ENCODE measurements at regions not wholly inside any gene's neighbourhood (a gene's known extent, or its start where the extent isn't known, plus 50 kb on each side); places are given as distances from the start of the nearest gene placed in this dataset.

DNA sequence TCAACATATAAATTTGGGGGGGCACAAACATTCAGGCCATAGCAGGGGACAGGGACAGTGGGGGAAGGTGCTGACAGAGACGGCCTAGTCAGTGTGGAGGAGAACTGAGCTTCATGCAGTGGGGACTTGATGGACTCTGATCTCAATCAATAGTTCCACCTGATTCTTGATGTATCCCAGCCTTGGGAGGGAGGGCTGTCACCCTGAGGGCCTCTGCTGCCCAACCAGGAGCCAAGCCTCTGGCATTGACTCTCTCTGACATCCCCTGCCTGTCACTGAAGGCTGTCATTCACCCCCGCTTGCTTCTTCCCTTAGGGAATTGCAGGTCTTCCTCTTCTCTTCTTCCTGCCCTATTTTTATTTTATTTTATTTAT, 180.6 kb upstream of the TAB2 start:
- Histone ChIP-seq H3K9me3 (no peaks in the 10 kb centered on the region), H3K27ac (no peak overlapping the region), H3K27me3 (no peaks in the 10 kb centered on the region), H3K4me3 (no peak overlapping the region), H3K36me3 (no peaks in the 10 kb centered on the region), H3K4me1 (peaks cover 0 to 4% (median 0%) of the 10 kb centered on the region in 4 donors)
- TF ChIP-seq POLR2AphosphoS5 (IDR thresholded peaks at IDR 0.05) (no peak), POLR2A (IDR thresholded peaks at IDR 0.05) (no peak), EP300 (IDR thresholded peaks at IDR 0.05) (no peak)
- TF ChIP-seq, protein P1, sequence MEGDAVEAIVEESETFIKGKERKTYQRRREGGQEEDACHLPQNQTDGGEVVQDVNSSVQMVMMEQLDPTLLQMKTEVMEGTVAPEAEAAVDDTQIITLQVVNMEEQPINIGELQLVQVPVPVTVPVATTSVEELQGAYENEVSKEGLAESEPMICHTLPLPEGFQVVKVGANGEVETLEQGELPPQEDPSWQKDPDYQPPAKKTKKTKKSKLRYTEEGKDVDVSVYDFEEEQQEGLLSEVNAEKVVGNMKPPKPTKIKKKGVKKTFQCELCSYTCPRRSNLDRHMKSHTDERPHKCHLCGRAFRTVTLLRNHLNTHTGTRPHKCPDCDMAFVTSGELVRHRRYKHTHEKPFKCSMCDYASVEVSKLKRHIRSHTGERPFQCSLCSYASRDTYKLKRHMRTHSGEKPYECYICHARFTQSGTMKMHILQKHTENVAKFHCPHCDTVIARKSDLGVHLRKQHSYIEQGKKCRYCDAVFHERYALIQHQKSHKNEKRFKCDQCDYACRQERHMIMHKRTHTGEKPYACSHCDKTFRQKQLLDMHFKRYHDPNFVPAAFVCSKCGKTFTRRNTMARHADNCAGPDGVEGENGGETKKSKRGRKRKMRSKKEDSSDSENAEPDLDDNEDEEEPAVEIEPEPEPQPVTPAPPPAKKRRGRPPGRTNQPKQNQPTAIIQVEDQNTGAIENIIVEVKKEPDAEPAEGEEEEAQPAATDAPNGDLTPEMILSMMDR (IDR thresholded peaks at IDR 0.05) = no peak
- intact Hi-C loops (cut with DNase I) = no loop called here
- WGBS, 2 donors = 88 to 98% methylated on average over 2 of the region's 2 CpGs
- no peak for DNase-seq

DNA sequence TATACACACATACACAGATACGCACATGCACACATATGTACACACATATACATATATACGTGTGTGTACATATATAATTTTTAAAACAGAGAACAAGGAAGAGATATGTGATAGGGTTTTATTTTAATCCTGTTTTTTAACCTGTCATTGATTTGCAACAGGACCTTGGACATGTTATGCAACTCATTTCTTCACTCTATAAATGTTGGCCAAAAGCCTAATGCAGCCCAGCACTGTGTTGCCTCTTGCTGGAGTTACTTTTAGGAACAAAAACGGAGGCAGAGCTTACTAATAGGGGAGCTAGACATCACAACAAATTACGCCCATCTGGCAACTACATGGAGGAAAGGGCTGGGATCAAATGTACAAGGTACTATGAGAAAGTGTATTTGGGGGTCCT, 179.9 kb upstream of the TAB2 start:
- H3K4me3 ChIP-seq = no peak overlapping the region
- H3K4me1 ChIP-seq = peaks cover 0 to 4% (median 0%) of the 10 kb centered on the region in 4 donors
- TF ChIP-seq POLR2AphosphoS5 (IDR thresholded peaks at IDR 0.05) (no peak), POLR2A (IDR thresholded peaks at IDR 0.05) (no peak), EP300 (IDR thresholded peaks at IDR 0.05) (no peak)
- TF ChIP-seq, protein P1 (IDR thresholded peaks at IDR 0.05) = no peak
- H3K36me3 ChIP-seq = no peaks in the 10 kb centered on the region
- H3K27me3 ChIP-seq = no peaks in the 10 kb centered on the region
- H3K9me3 ChIP-seq = no peaks in the 10 kb centered on the region
- no peak for DNase-seq
- H3K27ac ChIP-seq = no peak overlapping the region
- WGBS, 2 donors = 84 to 90% methylated on average over 4 of the region's 4 CpGs
- intact Hi-C loops (cut with DNase I) = no loop called here

DNA sequence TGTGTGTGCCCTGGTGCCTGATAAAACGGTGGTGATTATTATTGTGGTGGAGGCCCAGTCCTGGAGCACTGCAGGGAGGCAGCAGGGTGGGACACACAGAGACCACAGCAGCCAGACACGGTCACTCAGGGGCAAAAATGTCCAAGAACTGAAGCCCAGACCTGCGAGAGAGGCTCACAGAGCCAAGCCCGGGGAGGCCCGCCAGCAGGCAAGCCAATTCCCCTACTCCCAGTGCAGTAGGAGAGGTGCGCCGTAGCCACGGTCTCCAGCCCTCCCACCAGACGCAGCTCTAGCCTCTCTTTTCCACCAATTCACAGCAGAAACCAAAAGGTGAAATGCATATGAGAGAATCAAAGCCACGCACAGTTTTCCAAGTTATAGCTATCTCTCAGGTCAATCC, 179.4 kb upstream of the TAB2 start:
- intact Hi-C loops (cut with DNase I) = no loop called here

DNA sequence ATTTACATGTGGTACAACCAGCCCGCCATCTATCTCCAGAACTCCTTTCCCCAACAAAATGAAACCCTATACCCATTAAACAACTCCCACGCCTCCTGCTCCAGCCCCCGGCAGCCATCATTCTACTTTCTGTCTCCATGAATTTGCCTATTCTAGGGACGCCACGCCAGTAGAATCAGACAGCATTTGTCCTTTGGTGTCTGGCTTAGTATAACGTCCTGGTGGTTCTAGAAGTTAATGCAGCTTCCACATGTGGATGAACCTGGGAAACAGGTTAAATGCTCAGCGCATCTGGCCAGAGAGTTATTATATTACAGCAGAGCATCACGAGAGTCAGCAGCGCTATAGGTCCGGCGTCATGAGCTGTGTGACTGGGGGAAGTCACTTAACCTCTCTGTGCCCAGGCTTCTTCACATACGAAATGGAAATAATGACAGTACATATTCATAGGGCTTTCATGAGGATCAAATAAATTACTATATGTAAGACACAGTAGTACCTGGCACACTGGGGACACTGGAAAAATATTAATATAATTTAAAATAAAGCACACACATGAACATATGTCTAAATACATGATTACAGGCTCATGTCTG, 178.7 kb upstream of the TAB2 start:
- TF ChIP-seq EP300 (IDR thresholded peaks at IDR 0.05) (no peak), POLR2AphosphoS5 (IDR thresholded peaks at IDR 0.05) (no peak), POLR2A (IDR thresholded peaks at IDR 0.05) (no peak)
- TF ChIP-seq, protein P1 (IDR thresholded peaks at IDR 0.05) = no peak

More for the DNA sequence above, 179.4 kb upstream of the TAB2 start:
- H3K4me3 ChIP-seq = no peak overlapping the region
- peaks cover 0 to 4% (median 0%) of the 10 kb centered on the region in 4 donors for H3K4me1 ChIP-seq
- H3K27ac ChIP-seq = no peak overlapping the region
- H3K36me3 ChIP-seq = no peaks in the 10 kb centered on the region
- H3K27me3 ChIP-seq = no peaks in the 10 kb centered on the region
- DNase-seq = no peak
- no peak for TF ChIP-seq POLR2AphosphoS5 (IDR thresholded peaks at IDR 0.05)
- TF ChIP-seq, protein P1 (IDR thresholded peaks at IDR 0.05) = no peak
- no peak for TF ChIP-seq EP300 (IDR thresholded peaks at IDR 0.05)
- no peak for TF ChIP-seq POLR2A (IDR thresholded peaks at IDR 0.05)
- H3K9me3 ChIP-seq = no peaks in the 10 kb centered on the region
- WGBS, 2 donors = 94 to 95% methylated on average over 10 of the region's 10 CpGs

DNA sequence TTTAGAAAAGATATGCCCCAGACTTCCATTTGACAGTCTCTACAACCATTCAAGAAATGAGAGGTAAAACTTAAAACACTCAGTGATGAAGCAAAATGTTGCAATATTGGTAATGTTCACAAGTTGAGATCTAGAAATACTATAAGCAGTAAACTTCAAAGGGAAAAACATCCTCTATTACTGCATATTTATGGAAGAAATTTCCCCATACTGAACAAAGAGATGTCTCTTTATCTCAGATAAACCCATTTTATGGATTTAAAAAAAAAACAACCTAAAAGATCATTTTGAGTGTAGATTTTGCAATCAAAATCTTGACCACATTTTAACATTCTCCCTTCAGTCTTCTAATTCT, 177.8 kb upstream of the TAB2 start:
- no peaks in the 10 kb centered on the region for H3K36me3 ChIP-seq
- no peaks in the 10 kb centered on the region for H3K27me3 ChIP-seq
- TF ChIP-seq EP300 (IDR thresholded peaks at IDR 0.05) (no peak), POLR2A (IDR thresholded peaks at IDR 0.05) (no peak), POLR2AphosphoS5 (IDR thresholded peaks at IDR 0.05) (no peak)
- TF ChIP-seq, protein P1 (IDR thresholded peaks at IDR 0.05) = no peak
- DNase-seq = no peak
- H3K9me3 ChIP-seq = no peaks in the 10 kb centered on the region
- H3K4me3 ChIP-seq = no peak overlapping the region
- no peak overlapping the region for H3K27ac ChIP-seq
- intact Hi-C loops (cut with DNase I) = no loop called here
- peaks cover 0 to 4% (median 0%) of the 10 kb centered on the region in 4 donors for H3K4me1 ChIP-seq

More for the DNA sequence above, 178.7 kb upstream of the TAB2 start:
- Histone ChIP-seq H3K27ac (no peak overlapping the region), H3K4me3 (no peak overlapping the region), H3K4me1 (peaks cover 0 to 4% (median 0%) of the 10 kb centered on the region in 4 donors), H3K9me3 (no peaks in the 10 kb centered on the region), H3K36me3 (no peaks in the 10 kb centered on the region), H3K27me3 (no peaks in the 10 kb centered on the region)
- 96% methylated on average over 12 of the region's 12 CpGs for WGBS, 2 donors
- intact Hi-C loops (cut with DNase I) = no loop called here
- no peak for DNase-seq

Data from sigmoid colon (tissue), 6 donors.